ENCODE measurements at regions not wholly inside any gene's neighbourhood (a gene's known extent, or its start where the extent isn't known, plus 50 kb on each side); places are given as distances from the start of the nearest gene placed in this dataset.
"Not testable (repeated sequence)": the region's sequence is repeated elsewhere in the genome, so short reads cannot be mapped to it uniquely, and the experiment has no call there.

DNA sequence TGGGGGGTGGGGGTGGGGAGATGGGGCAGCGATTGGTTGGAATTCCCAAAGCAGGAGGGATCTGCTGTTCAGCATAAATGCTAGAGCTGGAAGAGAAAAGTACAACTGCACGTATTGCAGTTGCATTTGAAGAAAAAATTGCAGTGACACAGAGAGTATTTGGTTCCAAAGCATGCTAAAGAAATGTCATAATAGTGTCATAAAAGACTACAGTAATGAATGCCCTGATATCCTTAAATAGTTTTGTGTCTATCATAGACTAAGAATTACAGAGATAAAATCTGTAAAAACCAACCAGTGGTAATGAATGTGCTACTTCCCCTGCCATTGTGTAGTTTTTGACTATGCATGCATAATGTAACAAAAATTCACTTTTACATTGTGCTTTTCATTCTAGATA lies 693.6 kb upstream of the SLC35B3 start:
- no peak overlapping the region for H3K4me3 ChIP-seq (ENCODE audit: insufficient read depth, low read depth, low read length)
- no peaks in the 10 kb centered on the region for H3K36me3 ChIP-seq (replicated peaks; ENCODE audit: control insufficient read depth, insufficient read depth, low read length)
- H3K27me3 ChIP-seq (ENCODE audit: control insufficient read depth, insufficient read depth, low read length), result no peaks in the 10 kb centered on the region
- DNase-seq, result no peak

DNA sequence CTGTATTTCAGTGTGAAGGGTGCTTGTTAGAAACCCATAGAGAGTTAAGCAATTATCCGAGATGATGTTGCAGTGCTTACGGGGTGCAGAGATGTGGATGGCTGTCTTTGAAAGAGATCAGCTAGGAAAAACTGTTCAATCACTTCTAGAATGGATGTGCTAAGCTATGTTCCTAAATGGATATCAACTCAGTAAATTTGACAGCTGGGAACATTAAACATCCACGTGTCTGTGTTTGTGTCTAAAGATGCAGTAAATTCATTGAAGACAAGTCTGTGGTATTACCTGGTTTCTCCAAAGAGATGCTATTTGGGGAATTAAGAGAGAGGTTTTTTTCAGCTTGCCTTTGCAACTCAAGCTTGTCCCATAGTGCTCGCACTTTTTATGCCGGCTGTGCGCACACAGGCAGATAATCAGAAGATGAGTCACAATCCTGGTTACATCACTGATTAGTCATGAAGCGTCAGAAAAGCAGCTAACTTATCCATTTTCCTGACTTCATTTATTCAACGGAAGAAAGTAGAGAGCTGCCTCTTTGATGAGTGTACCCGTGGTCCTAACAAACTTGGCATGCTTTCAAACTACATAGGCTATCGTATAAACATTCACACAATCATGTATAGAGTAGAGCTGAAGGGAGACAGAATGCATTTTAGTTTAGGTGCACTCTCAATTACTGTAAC lies 691.7 kb upstream of the SLC35B3 start:
- Histone ChIP-seq H3K36me3 (replicated peaks; ENCODE audit: control insufficient read depth, insufficient read depth, low read length) (no peaks in the 10 kb centered on the region), H3K27me3 (ENCODE audit: control insufficient read depth, insufficient read depth, low read length) (no peaks in the 10 kb centered on the region), H3K4me3 (ENCODE audit: insufficient read depth, low read depth, low read length) (no peak overlapping the region)
- no peak for DNase-seq

DNA sequence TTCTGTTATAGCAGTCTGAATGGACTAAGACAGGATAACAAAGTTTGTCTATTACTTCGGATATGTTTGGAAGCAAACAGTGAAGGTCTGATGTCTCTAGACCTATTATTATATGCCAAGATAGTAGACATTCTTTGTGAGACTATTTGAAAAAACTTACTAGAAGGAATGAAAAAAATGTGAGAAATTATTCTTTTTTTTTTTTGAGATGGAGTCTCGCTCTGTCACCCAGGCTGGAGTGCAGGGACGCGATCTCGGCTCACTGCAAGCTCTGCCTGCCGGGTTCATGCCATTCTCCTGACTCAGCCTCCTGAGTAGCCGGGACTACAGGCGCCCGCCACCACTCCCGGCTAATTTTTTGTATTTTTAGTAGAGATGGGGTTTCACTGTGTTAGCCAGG lies 690.7 kb upstream of the SLC35B3 start:
- not testable (repeated sequence) for H3K27me3 ChIP-seq (ENCODE audit: control insufficient read depth, insufficient read depth, low read length); H3K36me3 ChIP-seq (replicated peaks; ENCODE audit: control insufficient read depth, insufficient read depth, low read length); DNase-seq; H3K4me3 ChIP-seq (ENCODE audit: insufficient read depth, low read depth, low read length)

DNA sequence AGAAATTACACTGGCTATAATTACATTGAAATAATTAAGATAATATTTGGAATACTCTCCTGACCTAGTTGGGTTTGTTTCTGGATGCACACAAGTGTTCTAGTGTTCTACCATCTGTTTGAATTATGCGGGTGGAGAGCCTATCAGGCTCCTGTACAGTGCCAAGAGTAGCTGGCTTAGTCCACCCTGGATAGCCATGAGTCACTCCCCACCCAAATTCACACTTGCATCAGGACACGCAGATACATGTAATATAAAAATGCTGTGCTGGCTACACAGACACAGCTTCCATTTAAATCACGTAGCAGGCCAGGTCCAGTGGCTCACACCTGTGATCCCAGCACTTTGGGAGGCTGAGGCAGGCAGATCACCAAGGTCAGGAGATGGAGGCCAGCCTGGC lies 686.2 kb upstream of the SLC35B3 start:
- H3K36me3 ChIP-seq (replicated peaks; ENCODE audit: control insufficient read depth, insufficient read depth, low read length), result no peaks in the 10 kb centered on the region
- H3K27me3 ChIP-seq (ENCODE audit: control insufficient read depth, insufficient read depth, low read length), result no peaks in the 10 kb centered on the region
- DNase-seq, result no peak
- no peak overlapping the region for H3K4me3 ChIP-seq (ENCODE audit: insufficient read depth, low read depth, low read length)

DNA sequence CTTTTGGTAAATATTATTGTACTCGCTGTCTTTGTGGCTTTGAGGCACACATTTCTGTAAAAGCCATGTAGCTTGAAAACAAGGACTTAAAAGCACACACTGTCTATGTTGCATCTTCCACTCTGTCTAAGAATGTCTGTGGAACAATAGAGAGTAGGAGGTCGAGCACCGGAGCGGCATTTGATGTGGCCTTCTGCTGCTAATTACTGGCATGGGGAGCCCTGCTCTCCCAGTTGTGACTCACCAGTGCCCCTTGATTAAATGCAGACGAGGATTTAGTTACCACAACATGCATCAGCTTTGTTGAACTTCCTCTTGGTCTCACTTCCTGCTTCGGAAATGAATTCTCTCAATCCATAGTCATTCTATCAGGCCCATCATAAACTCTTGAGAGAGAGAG lies 680.7 kb upstream of the SLC35B3 start:
- Histone ChIP-seq H3K27me3 (ENCODE audit: control insufficient read depth, insufficient read depth, low read length) (no peaks in the 10 kb centered on the region), H3K36me3 (replicated peaks; ENCODE audit: control insufficient read depth, insufficient read depth, low read length) (no peaks in the 10 kb centered on the region), H3K4me3 (ENCODE audit: insufficient read depth, low read depth, low read length) (no peak overlapping the region)
- DNase-seq, result no peak

DNA sequence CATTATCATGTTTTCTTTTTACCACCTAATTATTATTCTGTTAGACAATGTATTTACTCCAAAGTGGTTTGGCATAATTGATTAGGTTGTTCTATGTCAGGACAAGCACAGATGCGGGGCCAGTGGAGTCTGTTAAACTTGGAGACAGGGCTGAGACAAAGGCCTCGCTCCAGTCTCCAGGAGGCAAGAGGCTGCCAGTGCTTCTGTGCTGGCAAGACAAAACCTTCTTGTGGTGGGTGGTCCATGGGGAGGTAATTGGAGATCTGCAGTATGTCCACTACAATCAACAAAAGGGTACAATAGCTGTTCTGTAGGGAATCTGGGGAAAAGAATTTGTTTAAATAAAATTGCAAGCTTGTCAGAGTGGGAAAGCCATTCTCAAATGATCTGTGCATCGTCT lies 677.2 kb upstream of the SLC35B3 start:
- no peak overlapping the region for H3K4me3 ChIP-seq (ENCODE audit: insufficient read depth, low read depth, low read length)

DNA sequence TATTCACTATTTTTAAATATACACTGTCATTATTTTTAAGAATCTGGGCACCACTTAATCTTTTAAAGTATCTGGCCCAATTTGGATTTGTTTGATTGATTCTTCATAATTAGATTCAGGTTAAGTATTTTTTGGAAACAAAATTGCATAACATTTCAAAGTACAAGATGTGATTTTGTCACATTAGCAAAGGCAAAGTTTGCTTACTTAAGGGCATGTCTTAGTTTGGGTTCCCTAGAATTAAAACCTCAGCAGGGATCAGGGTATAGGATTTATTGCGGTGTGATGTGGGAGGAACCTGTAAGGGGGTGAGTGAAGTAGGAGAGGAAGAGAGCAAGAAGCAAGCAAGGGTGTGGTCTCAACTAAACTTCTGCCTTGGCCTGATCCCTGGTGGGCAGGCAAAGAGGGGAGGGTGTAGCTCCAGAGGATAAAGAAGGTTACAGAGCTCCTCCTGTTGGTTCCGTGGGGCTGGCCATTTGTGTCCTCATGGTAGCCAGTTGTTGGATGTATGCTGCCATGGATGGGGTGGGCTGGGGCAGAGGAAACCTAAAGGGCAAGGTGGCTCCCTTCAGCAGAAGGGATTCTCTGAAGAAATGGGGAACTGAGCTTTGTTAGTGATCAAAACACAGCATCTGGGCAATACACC lies 668.7 kb upstream of the SLC35B3 start:
- DNase-seq, result peak; percentile 3
- H3K36me3 ChIP-seq (replicated peaks; ENCODE audit: control insufficient read depth, insufficient read depth, low read length), result no peaks in the 10 kb centered on the region
- no peaks in the 10 kb centered on the region for H3K27me3 ChIP-seq (ENCODE audit: control insufficient read depth, insufficient read depth, low read length)
- H3K4me3 ChIP-seq (ENCODE audit: insufficient read depth, low read depth, low read length), result no peak overlapping the region

More for the DNA sequence above, 677.2 kb upstream of the SLC35B3 start:
- no peak for DNase-seq
- no peaks in the 10 kb centered on the region for H3K27me3 ChIP-seq (ENCODE audit: control insufficient read depth, insufficient read depth, low read length)
- no peaks in the 10 kb centered on the region for H3K36me3 ChIP-seq (replicated peaks; ENCODE audit: control insufficient read depth, insufficient read depth, low read length)

DNA sequence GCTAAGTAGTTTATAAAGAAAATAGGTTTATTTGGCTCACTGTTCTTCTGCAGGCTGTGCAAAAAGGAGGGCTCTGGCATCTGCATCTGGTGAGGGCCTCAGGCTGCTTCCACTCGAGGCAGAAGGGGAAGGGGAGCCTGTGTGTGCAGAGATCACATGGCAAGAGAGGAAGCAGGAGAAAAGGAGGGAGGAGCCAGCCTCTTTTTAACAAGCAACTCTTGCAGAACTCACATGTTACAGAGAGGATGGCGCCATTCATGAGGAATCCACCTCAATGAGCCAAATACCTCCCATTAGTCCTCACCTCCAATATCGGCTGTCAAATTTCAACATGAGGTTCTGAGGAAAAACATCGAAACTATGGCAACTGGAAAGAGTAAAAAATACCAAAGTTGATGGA lies 666.6 kb upstream of the SLC35B3 start:
- Histone ChIP-seq H3K4me3 (ENCODE audit: insufficient read depth, low read depth, low read length) (no peak overlapping the region), H3K27me3 (ENCODE audit: control insufficient read depth, insufficient read depth, low read length) (no peaks in the 10 kb centered on the region), H3K36me3 (replicated peaks; ENCODE audit: control insufficient read depth, insufficient read depth, low read length) (no peaks in the 10 kb centered on the region)
- no peak for DNase-seq

DNA sequence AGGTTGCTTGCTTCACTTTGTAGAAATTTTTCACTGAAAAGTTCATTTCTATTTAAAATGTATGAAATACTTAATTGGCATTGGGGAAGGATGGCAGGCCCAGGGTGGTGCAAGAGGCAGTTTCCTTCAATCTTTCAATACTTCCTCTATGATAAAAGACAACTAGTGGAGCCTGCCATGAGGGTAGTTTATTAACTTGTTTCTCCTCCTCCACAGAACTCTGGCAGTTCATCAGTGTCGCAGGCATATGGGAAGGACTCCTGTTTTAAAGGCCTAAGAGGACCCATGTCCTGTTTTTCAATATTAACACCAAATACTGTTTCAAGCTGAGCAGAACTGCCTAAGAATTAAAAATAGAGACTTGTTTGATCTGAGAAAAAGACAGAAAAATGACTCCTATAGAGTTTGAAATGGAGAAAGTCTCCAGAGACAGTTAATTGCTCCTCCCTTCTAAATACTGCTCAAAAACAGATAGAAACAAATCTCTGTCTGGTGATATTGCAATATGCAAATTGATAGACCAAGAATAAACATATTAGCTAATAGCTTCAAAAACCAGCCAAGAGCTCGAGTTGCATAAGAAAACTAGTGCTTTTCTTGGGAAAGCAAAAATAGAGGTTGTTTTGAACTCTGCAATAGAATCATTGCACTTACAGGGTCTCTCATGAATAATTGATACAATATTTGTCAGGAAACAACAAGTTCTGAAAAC lies 665.7 kb upstream of the SLC35B3 start:
- H3K27me3 ChIP-seq (ENCODE audit: control insufficient read depth, insufficient read depth, low read length), result no peaks in the 10 kb centered on the region
- H3K36me3 ChIP-seq (replicated peaks; ENCODE audit: control insufficient read depth, insufficient read depth, low read length), result no peaks in the 10 kb centered on the region
- no peak for DNase-seq
- H3K4me3 ChIP-seq (ENCODE audit: insufficient read depth, low read depth, low read length), result no peak overlapping the region

DNA sequence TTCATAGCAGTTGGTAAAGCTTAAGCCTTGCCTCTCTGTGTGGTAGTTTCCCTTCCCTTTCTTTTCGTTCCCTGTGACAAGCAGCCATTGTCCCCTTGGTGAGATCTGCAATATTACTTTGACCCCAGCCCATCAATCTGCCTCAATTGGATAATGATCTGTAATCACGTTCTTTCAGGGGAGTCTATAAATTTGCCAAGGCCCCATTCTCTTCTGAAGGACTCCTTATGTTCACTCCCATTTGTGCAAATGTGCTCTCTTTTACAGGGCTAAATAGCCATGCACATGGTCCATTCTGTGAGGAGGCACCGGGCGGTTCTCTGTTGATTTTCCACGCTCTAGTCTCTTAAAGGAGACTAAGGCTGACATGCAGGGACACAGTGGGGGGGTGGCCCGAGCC lies 660.4 kb upstream of the SLC35B3 start:
- no peaks in the 10 kb centered on the region for H3K27me3 ChIP-seq (ENCODE audit: control insufficient read depth, insufficient read depth, low read length)
- H3K36me3 ChIP-seq (replicated peaks; ENCODE audit: control insufficient read depth, insufficient read depth, low read length), result no peaks in the 10 kb centered on the region
- DNase-seq, result no peak
- no peak overlapping the region for H3K4me3 ChIP-seq (ENCODE audit: insufficient read depth, low read depth, low read length)

DNA sequence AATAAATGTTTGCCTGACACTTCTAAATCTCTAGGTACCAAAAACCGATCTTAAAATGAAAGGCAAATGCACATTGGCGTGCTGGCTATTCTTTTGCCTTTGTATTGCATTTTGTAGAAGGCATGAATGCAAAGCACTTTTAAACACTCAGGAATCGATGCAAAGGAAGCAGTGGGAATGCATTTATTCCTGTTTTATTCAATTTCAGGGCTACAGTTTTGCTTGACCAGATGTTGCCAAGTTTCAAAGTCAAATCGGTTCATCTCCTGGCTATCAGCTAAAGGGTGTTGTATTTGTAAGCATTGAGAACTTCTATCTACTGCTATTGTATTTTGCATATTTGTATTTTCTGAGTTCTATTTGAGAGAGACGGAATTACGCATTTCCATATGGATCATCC lies 659.8 kb upstream of the SLC35B3 start:
- no peaks in the 10 kb centered on the region for H3K27me3 ChIP-seq (ENCODE audit: control insufficient read depth, insufficient read depth, low read length)
- no peak for DNase-seq

DNA sequence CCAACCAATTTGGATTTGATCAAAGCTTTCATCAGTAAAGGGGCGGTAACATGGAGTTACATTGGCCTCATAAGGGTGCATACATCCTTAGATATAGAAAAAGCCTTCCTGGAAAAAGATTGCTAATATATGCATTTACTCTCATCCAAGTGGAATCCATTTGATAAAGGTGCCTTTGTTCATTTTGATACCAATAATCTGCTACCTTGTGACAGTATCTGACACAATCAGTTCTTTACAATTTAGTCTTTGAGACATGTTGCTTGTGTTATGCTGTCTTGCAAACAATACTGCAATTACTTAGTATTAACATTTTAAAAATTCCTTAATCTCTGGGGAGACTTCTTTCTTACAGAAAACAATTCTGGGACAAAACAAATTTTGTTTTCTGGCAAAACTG lies 654.4 kb upstream of the SLC35B3 start:
- no peak for DNase-seq
- Histone ChIP-seq H3K4me3 (ENCODE audit: insufficient read depth, low read depth, low read length) (no peak overlapping the region), H3K36me3 (replicated peaks; ENCODE audit: control insufficient read depth, insufficient read depth, low read length) (no peaks in the 10 kb centered on the region), H3K27me3 (ENCODE audit: control insufficient read depth, insufficient read depth, low read length) (no peaks in the 10 kb centered on the region)

More for the DNA sequence above, 659.8 kb upstream of the SLC35B3 start:
- Histone ChIP-seq H3K4me3 (ENCODE audit: insufficient read depth, low read depth, low read length) (no peak overlapping the region), H3K36me3 (replicated peaks; ENCODE audit: control insufficient read depth, insufficient read depth, low read length) (no peaks in the 10 kb centered on the region)

DNA sequence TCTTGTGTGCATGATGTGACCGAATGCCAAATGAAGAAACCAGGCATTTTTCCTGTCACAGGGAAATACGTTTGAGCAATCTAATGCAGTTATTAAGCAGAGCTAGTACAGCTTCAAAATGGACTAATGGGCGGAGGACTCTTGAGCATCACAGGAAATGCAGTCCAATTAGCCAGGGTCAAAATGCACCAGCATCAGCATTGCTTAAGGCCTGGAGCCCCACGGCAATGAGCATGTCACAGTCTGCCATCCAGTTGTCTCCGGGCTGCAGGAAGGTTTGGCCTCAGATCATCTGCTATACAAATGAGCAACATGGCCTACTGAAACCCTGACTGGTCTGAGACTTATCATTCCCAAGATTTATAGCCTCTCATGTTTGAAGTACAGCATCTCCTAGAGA lies 652.1 kb upstream of the SLC35B3 start:
- H3K27me3 ChIP-seq (ENCODE audit: control insufficient read depth, insufficient read depth, low read length), result no peaks in the 10 kb centered on the region
- DNase-seq, result no peak
- H3K36me3 ChIP-seq (replicated peaks; ENCODE audit: control insufficient read depth, insufficient read depth, low read length), result no peaks in the 10 kb centered on the region
- H3K4me3 ChIP-seq (ENCODE audit: insufficient read depth, low read depth, low read length), result no peak overlapping the region

DNA sequence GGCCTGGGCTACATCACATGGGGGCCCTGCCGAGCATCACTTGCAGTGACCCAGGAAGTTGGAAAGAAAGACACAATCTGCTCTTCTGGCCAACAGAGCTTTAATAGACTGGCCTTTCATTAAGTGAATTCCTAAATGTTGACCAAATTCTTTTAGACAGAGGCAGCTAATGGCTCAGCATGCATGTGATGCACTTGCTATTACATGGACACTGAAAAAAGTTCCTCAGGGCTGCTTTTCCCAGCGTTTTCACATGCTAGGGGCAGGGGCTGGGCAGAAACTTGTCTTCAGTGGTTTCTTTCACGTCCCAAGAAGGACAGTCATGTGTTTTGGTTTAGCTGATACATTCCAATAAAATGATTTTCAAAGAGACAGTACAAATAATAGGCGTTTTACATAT lies 651.0 kb upstream of the SLC35B3 start:
- Histone ChIP-seq H3K4me3 (ENCODE audit: insufficient read depth, low read depth, low read length) (no peak overlapping the region), H3K27me3 (ENCODE audit: control insufficient read depth, insufficient read depth, low read length) (no peaks in the 10 kb centered on the region)
- DNase-seq, result no peak

DNA sequence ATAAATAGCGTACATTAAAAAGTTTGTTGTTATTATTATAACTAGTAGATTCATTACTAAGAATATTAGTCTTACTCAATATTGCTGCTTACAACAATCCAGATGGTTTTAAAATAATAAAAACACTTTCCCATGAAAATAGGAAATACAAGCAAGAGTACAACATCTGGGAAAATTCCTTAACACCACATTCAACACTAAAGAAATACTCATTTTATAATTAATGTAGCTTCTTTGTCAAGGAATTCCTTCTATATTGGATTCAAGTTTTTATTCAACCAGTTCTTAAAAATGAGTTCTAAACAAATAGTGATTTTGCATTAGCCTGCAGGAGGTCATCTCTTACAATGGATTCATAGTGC lies 650.3 kb upstream of the SLC35B3 start:
- Histone ChIP-seq H3K27me3 (ENCODE audit: control insufficient read depth, insufficient read depth, low read length) (no peaks in the 10 kb centered on the region), H3K36me3 (replicated peaks; ENCODE audit: control insufficient read depth, insufficient read depth, low read length) (no peaks in the 10 kb centered on the region)
- DNase-seq, result no peak

More for the DNA sequence above, 651.0 kb upstream of the SLC35B3 start:
- H3K36me3 ChIP-seq (replicated peaks; ENCODE audit: control insufficient read depth, insufficient read depth, low read length), result no peaks in the 10 kb centered on the region

More for the DNA sequence above, 650.3 kb upstream of the SLC35B3 start:
- no peak overlapping the region for H3K4me3 ChIP-seq (ENCODE audit: insufficient read depth, low read depth, low read length)

All from H7 (cell line).